ENCODE measurements at regions not wholly inside any gene's neighbourhood (a gene's known extent, or its start where the extent isn't known, plus 50 kb on each side); places are given as distances from the start of the nearest gene placed in this dataset.

DNA sequence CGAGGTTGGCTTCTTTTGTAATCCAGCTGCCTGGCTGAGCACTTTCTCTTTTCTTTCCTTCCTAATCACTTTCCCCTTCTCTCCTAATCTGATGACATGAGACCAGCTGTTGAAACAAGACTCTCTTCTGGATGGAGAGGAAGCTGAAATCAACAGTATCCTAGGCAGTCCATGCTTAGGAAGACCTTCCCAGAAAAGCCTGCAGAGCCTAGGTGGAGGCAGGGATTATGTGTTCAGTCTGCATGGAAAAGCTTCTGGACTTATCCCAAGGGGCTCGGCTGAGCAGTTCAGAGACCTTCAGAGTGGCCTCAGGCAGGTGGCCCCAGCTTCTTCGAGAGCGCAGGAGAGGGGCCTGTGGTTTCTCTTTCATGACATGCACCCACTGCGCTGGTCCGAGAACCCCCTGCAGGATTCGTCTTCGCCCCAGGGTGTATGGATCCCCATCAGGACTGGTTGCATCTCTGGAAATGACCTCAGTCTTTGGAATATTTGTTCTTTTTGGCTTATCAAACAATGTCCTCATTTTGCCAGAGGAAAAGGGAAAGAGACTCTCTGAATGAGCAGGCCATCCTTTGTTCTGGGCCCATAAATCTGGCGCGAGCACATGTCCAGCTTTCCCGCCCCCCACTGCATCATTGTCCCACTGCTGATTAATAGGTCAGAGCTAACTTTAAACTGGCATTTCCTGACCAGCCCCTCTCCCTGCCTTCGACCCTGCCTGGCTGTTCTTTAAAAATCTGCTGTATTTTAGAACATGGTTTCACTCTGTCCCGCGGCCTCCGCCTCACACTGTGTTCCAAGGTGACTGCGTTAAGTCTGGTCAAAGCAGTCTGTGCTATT, 177.9 kb upstream of the KLF4 start:
- TF ChIP-seq CTCF (IDR thresholded peaks at IDR 0.05) (no peak), ZFX (IDR thresholded peaks at IDR 0.05; ENCODE audit: borderline replicate concordance) (no peak)

Measured in 22Rv1 (cell line).